ENCODE measurements at regions not wholly inside any gene's neighbourhood (a gene's known extent, or its start where the extent isn't known, plus 50 kb on each side); places are given as distances from the start of the nearest gene placed in this dataset.

GRCh38 chr19:30712431-30713337, 340.5 kb downstream of the ZNF536 start:
- DNase-seq (ENCODE audit: low read depth) = no peak

GRCh38 chr19:30711826-30712225, 339.6 kb downstream of the ZNF536 start:
- no peak for DNase-seq (ENCODE audit: low read depth)

DNA sequence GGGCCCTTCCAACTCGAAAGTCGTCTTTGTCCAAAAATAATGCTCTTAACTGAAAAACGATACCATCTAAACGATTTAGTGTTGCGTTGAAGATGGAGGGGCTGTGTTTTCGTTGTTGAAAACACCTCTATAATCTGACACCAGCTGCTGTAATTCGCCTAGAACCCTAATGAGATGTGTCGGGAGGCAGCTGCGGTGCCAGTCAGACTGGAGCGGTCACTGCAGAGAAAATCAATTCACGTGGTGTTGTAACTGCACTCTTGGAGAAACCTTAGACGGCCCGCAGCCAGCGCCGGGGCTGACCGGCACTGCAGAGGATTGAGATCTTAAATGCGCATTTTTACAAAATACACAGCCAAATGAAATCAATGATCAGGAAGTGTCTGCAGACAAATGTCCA, 339.1 kb downstream of the ZNF536 start:
- DNase-seq (ENCODE audit: low read depth) = peak; percentile 26

- DNase-seq (ENCODE audit: low read depth) = no peak
Observed at GRCh38 chr19:30710721-30711120, 338.5 kb downstream of the ZNF536 start.

DNA sequence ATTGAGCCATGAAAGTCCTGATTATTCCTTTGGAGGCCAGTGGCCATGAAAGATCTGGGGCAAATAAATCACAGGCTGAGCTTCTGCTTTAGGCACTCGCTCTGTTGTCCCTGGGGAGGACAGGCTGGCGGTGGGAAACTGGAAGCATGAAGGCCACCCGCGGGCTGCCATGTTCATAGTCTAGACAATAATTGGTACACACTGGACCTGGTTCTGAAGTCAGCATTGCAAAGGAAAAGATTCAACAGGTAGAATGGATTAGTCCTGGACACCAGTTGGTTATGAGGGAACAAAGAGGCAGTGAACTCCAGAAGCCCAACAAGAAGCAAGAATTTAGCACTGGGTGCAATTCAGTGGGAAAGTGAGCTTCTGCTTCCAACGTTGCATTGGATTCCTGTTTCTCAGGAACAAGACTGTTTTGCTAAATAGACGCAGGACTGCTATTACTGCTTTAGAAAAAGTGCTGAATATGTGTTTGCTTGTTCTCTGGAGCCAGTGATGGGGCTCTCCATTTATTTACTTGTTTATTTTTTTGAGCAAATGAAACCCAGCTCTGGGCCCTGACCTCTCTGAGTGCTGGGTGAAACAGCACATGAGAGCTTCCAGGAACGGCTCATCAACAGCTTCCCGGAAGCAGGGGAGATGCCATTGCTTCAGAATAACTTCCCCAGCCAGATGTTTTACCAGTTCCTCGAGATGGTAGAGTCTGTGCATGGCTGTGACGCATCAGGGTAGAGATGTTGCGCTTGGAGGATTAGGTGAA, 336.4 kb downstream of the ZNF536 start:
- no peak for DNase-seq (ENCODE audit: low read depth)

GRCh38 chr19:30704771-30705330, 332.7 kb downstream of the ZNF536 start:
- no peak for DNase-seq (ENCODE audit: low read depth)

GRCh38 chr19:30703645-30704044, 331.5 kb downstream of the ZNF536 start:
- DNase-seq (ENCODE audit: low read depth) = no peak

DNA sequence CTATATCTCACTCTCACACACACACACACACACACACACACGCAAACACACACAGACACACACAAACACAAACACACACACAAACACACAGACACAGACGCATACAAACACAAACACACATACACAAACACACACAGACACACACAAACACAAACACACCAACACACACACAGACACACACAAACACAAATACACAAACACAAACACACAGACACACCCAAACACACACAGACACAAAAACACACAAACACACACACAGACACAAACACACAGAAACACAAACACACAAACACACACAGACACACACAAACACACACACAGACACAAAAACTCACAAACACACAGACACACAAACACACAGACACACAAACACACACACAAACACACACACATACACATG, 329.0 kb downstream of the ZNF536 start:
- no peak for DNase-seq (ENCODE audit: low read depth)

DNA sequence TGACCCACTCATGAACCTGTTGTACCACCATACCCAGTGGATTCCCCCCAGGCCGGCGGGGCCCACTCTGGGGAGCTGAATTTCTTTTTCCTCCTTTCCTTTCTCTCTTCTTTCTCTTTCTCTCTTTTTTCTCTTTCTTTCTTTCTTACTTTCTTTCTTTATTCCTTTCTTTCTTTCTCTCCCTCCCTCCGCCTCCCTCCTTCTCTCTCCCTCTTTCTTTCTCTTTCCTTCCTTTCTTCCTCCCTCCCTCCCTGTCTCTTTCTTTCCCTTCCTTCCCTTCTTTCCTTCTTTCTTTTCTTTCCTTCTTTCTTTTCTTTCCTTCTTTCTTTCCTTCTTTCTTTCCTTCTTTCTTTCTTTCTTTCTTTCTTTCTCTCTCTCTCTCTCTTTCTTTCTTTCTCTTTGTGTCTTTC, 327.7 kb downstream of the ZNF536 start:
- no peak for DNase-seq (ENCODE audit: low read depth)

- no peak for DNase-seq (ENCODE audit: low read depth)
Observed at GRCh38 chr19:30696514-30696913, 324.3 kb downstream of the ZNF536 start.

GRCh38 chr19:30695171-30695875, 323.1 kb downstream of the ZNF536 start:
- no peak for DNase-seq (ENCODE audit: low read depth)

DNA sequence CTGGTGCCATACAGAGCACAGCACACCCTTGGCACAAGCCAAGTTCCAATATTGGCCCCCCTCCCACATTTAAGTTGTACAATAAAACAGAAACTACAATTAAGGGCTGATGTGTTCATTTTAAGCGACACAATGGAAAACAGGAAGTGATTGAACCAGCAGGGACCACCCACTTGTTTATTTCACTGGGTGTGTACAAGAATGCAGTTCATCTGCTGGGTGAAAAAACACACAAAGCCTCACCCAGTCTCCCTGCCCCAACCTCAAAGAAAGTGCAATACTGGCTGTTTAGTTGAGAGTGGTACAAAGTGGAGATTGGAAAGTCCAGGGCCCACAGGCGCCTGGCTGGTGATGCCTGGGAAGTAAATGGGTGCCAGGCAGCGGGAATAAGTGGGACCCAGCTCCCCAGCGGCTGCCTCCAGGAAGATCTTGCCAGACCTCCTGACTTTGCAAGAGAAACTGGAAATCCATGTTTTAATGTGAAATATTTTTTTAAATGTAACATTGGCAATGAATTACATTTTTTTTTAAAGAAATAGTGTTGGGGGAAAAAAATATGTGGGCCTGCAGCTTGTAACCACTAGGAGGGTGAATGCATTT, 322.1 kb downstream of the ZNF536 start:
- no peak for DNase-seq (ENCODE audit: low read depth)

DNA sequence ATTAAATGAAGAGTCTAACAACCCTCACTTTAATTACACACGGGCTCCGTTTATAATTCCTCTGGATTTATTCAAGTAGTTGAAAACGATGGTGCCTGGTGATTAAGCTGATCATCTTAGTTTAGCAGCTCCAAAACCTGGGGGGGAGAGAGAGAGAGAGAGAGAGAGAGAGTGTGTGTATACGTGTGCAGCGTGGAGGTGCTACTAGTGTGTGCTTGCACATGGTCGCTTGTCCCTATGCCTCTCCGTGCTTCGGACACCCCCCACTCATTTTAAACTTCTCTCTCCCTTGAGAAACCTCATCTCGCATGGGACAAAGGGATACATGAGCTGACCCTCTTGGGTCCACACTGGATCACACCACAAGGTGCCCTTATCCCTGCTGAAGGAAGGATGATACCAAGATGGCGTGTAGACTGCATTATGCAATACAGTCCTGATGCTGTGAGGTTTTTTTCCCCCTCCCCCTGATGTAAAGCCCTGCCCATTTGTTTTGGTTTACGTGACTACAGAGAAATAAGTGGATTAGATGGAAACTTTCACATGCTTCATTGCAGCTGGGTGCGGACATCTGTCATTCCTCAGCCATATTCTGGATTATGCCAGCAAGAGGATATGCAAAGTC, 320.8 kb downstream of the ZNF536 start:
- DNase-seq (ENCODE audit: low read depth) = no peak

GRCh38 chr19:30692181-30692811, 320.1 kb downstream of the ZNF536 start:
- peak; percentile 27 for DNase-seq (ENCODE audit: low read depth)

- no peak for DNase-seq (ENCODE audit: low read depth)
Observed at GRCh38 chr19:30691819-30692166, 319.6 kb downstream of the ZNF536 start.

DNA sequence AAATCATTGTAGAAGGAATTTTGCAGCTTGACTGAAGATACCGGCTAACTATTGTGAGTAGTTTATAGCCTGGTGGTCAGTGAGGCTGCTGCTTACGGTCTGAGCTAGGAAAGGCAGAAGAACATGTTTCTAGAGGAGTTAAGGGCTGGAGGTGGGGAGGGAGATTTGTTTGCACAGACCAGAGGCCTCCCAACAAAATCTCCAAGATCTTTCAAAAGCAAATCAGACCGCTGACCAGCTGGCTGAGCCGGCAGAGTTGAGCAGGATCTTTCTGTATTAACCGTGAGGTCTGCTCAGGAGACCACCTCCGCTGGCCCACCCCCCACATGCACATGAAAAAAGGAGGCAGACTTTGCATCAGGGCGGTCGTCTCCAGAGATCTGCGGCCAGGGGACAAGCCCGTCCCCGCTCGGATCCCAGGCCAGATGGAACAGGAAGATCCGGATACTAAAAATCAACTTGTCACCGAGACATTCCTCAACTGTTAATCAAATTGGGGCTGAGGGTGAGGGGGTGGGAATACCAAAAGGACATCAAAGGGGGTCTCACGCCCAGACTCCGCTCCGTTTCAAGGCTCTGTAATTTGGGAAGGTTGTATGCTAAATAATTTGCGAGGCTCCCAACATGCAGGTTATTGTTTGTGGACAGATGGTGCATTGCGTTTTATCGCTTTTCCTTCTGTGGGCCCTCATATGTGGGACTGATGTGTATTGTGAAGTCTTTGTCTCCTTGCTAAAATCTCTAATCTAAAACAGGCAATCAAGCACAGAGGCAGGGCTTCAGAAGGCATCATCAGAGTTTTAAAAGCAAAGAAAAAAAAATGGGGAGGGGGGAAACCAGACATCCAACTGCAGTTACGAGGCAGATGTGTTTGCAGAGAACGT, 319.0 kb downstream of the ZNF536 start:
- DNase-seq (ENCODE audit: low read depth) = no peak

GRCh38 chr19:30690525-30690924, 318.3 kb downstream of the ZNF536 start:
- no peak for DNase-seq (ENCODE audit: low read depth)

- DNase-seq (ENCODE audit: low read depth) = no peak
Observed at GRCh38 chr19:30689474-30689873, 317.3 kb downstream of the ZNF536 start.

GRCh38 chr19:30688696-30689095, 316.5 kb downstream of the ZNF536 start:
- no peak for DNase-seq (ENCODE audit: low read depth)

All from myocyte (in vitro differentiated cells).